Activated T-helper 2 cell treated with anti-CD3 and anti-CD28 coated beads, Interferon-gamma antibody, Interleukin-2, Interleukin-4, amounts not matched to agents 10 μg/mL and 5 μg/mL and 100 μg/mL, durations not matched to agents 14 hours and 24 hours and 36 hours (primary cell): ENCODE measurements at regions not wholly inside any gene's neighbourhood (a gene's known extent, or its start where the extent isn't known, plus 50 kb on each side); places are given as distances from the start of the nearest gene placed in this dataset.
"Not testable (repeated sequence)": the region's sequence is repeated elsewhere in the genome, so short reads cannot be mapped to it uniquely, and the experiment has no call there.

Experiments used
- DNase-seq: peaks from one replicate; pipeline ENCODE4 v3.0.0; 2021; ENCODE audit warnings: low spot score
- H3K27ac Mint-ChIP-seq: one replicate; pipeline ENCODE4 v1.8.0; 2021; ENCODE audit warnings: mixed read lengths
- H3K27me3 Mint-ChIP-seq: one replicate; pipeline ENCODE4 v1.8.0; 2021; ENCODE audit warnings: low read depth, mixed read lengths
- H3K36me3 Mint-ChIP-seq: one replicate; pipeline ENCODE4 v1.8.0; 2021; ENCODE audit warnings: low read depth, mixed read lengths
- H3K4me1 Mint-ChIP-seq: one replicate; pipeline ENCODE4 v1.8.0; 2021; ENCODE audit warnings: low read depth, mixed read lengths
- H3K4me3 Mint-ChIP-seq: one replicate; pipeline ENCODE4 v1.8.0; 2021; ENCODE audit warnings: low read depth, mild to moderate bottlenecking, moderate library complexity, mixed read lengths
- H3K9me3 Mint-ChIP-seq: one replicate; pipeline ENCODE4 v1.8.0; 2021; ENCODE audit warnings: mixed read lengths
- intact Hi-C: fragments of 100-400 bp; cut with micrococcal nuclease; formaldehyde crosslinking; loops from one replicate; pipeline ENCODE4 v1.15.1; 2023

- H3K9me3 Mint-ChIP-seq: peaks cover 9% of the 10 kb centered on the region
- H3K4me3 Mint-ChIP-seq: no peak overlapping the region
- H3K27me3 Mint-ChIP-seq: peaks cover 8% of the 10 kb centered on the region
- no peak overlapping the region for H3K27ac Mint-ChIP-seq
- H3K4me1 Mint-ChIP-seq: no peaks in the 10 kb centered on the region
- H3K36me3 Mint-ChIP-seq: no peaks in the 10 kb centered on the region
- DNase-seq: no peak
- intact Hi-C loops: no loop called here
Measured at GRCh38 chr5:96316487-96316886, 116.6 kb downstream of the PCSK1 start.

DNA sequence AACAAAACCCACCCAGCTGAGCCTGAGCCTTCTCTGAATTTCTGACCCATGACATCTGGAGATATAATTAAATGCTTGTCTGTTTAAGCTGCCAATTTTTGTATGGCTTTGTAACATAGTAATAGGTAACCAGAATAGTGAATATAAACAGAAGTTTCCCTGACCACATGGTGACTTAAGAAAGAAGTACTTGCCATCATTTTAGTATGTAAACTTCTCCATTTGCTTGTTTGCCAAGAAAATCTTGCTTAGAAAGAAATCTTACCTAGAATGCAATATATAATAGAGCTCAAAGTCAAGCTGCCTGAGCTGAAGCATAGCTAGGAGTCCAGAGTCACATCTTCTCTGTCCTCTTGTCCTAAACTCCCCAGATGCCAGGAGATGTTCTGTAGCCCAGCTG lies 117.0 kb downstream of the PCSK1 start:
- no peak for DNase-seq
- H3K9me3 Mint-ChIP-seq: peaks cover 12% of the 10 kb centered on the region
- H3K4me3 Mint-ChIP-seq: no peak overlapping the region
- H3K27ac Mint-ChIP-seq: no peak overlapping the region
- peaks cover 8% of the 10 kb centered on the region for H3K27me3 Mint-ChIP-seq
- no peaks in the 10 kb centered on the region for H3K36me3 Mint-ChIP-seq
- intact Hi-C loops: no loop called here
- H3K4me1 Mint-ChIP-seq: no peaks in the 10 kb centered on the region

GRCh38 chr5:96315431-96315830 lies 117.6 kb downstream of the PCSK1 start:
- intact Hi-C loops: no loop called here
- Mint-ChIP-seq H3K36me3 (no peaks in the 10 kb centered on the region), H3K9me3 (peaks cover 17% of the 10 kb centered on the region), H3K4me3 (no peak overlapping the region), H3K27me3 (peaks cover 8% of the 10 kb centered on the region), H3K4me1 (no peaks in the 10 kb centered on the region), H3K27ac (no peak overlapping the region)
- DNase-seq: no peak

DNA sequence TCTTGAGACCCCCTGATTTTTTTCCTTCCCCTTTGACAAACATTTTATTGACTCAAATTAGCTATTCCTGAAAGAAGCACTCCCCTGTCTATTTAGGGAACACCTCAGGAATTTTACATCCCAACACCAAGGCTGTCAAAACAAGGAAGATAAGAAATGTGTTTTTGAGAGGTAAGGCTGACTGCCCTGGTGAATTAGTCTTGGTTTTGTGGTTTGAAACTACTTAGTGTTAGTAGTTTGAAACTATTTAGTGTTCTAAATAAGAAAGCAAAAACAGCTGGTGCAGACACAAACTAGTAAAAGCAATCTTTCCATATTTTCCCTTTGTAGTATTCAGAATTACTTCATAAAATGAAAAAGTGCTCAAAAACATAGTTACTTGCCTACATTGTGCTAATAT lies 120.7 kb downstream of the PCSK1 start:
- intact Hi-C loops: no loop called here
- no peak overlapping the region for H3K4me3 Mint-ChIP-seq
- H3K4me1 Mint-ChIP-seq: no peaks in the 10 kb centered on the region
- H3K9me3 Mint-ChIP-seq: peaks cover 24% of the 10 kb centered on the region
- no peak overlapping the region for H3K27ac Mint-ChIP-seq
- no peaks in the 10 kb centered on the region for H3K36me3 Mint-ChIP-seq
- no peak for DNase-seq
- peaks cover 14% of the 10 kb centered on the region for H3K27me3 Mint-ChIP-seq

GRCh38 chr5:96307047-96307446 lies 126.0 kb downstream of the PCSK1 start:
- DNase-seq, H3K27ac Mint-ChIP-seq, H3K36me3 Mint-ChIP-seq, H3K4me3 Mint-ChIP-seq, intact Hi-C loops, H3K4me1 Mint-ChIP-seq: not testable (repeated sequence)
- peaks cover 40% of the 10 kb centered on the region for H3K9me3 Mint-ChIP-seq
- peaks cover 12% of the 10 kb centered on the region for H3K27me3 Mint-ChIP-seq

DNA sequence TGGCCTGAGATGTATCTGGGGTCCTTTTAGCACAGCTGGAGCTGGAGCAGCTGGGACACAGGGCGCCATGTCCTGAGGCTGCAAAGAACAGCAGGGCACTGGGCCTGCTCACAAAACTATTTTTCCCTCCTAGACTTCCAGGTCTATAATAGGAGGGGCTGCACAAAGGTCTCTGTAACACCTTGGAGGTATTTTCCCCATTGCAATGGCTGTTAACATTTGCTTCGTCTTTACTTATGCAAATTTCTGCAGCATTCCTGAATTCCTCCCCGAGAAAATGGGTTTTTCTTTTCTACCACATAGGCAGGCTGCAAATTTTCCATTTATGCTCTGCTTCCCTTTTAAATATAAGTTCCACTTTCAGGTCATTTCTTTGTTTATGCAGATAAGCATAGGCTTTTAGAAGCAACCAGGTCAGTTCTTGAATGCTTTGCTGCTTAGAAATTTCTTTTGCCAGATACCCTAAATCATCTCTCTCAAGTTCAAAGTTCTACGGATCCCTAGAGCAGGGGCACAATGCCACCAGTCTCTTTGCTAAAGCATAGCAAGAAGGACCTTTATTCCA lies 130.8 kb downstream of the PCSK1 start:
- Mint-ChIP-seq H3K27ac (no peak overlapping the region), H3K9me3 (peaks cover 28% of the 10 kb centered on the region), H3K27me3 (peaks cover 7% of the 10 kb centered on the region), H3K36me3 (no peaks in the 10 kb centered on the region), H3K4me1 (no peaks in the 10 kb centered on the region), H3K4me3 (no peak overlapping the region)
- DNase-seq: no peak
- intact Hi-C loops: no loop called here

DNA sequence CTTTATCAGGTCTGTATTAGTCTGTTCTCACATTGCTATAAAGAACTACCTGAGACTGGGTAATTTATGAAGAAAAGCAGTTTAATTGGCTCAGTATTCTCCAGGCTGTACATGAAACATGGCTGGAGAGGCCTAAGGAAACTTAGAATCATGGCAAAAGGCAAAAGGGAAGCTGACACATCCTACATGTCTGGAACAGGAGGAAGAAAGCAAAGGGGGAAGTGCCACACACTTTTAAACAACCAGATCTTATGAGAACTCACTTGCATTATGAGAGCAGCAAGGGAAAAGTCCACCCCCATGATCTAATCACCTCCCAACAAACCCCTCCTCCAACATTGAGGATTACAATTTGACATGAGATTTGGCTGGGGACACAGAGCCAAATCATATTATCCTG lies 132.1 kb downstream of the PCSK1 start:
- H3K4me1 Mint-ChIP-seq: no peaks in the 10 kb centered on the region
- peaks cover 18% of the 10 kb centered on the region for H3K9me3 Mint-ChIP-seq
- no peaks in the 10 kb centered on the region for H3K36me3 Mint-ChIP-seq
- H3K4me3 Mint-ChIP-seq: no peak overlapping the region
- no peak overlapping the region for H3K27ac Mint-ChIP-seq
- no peaks in the 10 kb centered on the region for H3K27me3 Mint-ChIP-seq
- intact Hi-C loops: no loop called here
- no peak for DNase-seq

DNA sequence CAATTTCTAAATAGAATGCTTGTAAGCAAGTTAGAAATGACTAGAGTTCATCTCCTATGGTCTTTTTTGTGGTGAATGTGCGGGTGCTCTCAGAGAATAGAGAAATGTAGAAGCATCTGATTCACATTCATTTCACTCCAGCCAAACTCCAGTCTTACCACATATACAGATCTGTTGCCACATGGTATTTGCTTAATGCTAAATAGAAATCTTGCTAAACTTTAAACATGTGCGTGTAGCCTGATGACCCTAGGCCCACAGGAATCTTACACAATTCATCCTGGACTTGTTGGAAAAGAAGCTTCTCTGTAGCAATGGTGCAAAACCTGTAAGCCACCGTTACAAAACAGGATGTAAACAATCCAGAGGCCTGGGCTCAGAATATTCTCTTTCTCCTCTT lies 135.2 kb downstream of the PCSK1 start:
- intact Hi-C loops: no loop called here
- DNase-seq: no peak
- H3K4me1 Mint-ChIP-seq: no peaks in the 10 kb centered on the region
- peaks cover 15% of the 10 kb centered on the region for H3K9me3 Mint-ChIP-seq
- H3K27me3 Mint-ChIP-seq: no peaks in the 10 kb centered on the region
- no peaks in the 10 kb centered on the region for H3K36me3 Mint-ChIP-seq
- no peak overlapping the region for H3K4me3 Mint-ChIP-seq
- no peak overlapping the region for H3K27ac Mint-ChIP-seq

DNA sequence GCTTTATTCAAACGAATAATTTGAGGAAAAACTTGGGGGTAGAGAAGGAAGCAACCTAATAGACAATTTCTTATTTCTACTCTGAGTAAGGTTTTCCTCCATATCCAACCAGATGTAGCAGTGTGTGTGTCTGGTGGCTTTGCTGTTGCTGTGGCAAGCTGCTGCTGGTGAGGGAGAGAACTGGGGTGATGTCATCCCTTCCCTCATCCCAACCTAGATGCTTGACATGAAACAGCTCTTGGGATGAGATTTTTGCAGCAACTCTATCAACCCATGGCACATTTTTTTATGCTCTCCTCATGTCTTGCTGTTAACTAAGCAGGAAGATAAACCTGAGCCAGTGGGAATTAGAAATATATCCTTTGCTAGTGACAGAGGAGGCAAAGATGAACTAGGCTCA lies 135.8 kb downstream of the PCSK1 start:
- no peaks in the 10 kb centered on the region for H3K4me1 Mint-ChIP-seq
- H3K36me3 Mint-ChIP-seq: no peaks in the 10 kb centered on the region
- intact Hi-C loops: no loop called here
- no peak overlapping the region for H3K4me3 Mint-ChIP-seq
- H3K27me3 Mint-ChIP-seq: no peaks in the 10 kb centered on the region
- H3K27ac Mint-ChIP-seq: no peak overlapping the region
- DNase-seq: no peak
- H3K9me3 Mint-ChIP-seq: peaks cover 9% of the 10 kb centered on the region

DNA sequence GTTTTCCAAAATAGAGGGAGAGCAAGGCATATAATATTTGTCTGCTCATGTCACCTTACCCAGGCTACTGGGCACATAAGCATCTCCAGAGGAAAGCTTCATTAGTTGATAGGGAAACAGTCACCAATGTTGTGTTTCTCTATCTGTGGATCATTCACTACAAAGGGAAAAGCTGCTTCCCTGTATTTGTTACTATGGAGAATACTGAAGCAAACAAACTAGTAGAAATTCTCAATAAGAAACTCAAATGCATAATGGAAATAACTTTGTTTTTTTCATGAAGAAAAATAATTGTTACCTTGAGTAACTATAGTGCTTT lies 138.2 kb downstream of the PCSK1 start:
- no peaks in the 10 kb centered on the region for H3K4me1 Mint-ChIP-seq
- H3K27ac Mint-ChIP-seq: no peak overlapping the region
- H3K4me3 Mint-ChIP-seq: no peak overlapping the region
- intact Hi-C loops: no loop called here
- H3K27me3 Mint-ChIP-seq: peaks cover 3% of the 10 kb centered on the region
- no peaks in the 10 kb centered on the region for H3K9me3 Mint-ChIP-seq
- no peak for DNase-seq
- no peaks in the 10 kb centered on the region for H3K36me3 Mint-ChIP-seq

DNA sequence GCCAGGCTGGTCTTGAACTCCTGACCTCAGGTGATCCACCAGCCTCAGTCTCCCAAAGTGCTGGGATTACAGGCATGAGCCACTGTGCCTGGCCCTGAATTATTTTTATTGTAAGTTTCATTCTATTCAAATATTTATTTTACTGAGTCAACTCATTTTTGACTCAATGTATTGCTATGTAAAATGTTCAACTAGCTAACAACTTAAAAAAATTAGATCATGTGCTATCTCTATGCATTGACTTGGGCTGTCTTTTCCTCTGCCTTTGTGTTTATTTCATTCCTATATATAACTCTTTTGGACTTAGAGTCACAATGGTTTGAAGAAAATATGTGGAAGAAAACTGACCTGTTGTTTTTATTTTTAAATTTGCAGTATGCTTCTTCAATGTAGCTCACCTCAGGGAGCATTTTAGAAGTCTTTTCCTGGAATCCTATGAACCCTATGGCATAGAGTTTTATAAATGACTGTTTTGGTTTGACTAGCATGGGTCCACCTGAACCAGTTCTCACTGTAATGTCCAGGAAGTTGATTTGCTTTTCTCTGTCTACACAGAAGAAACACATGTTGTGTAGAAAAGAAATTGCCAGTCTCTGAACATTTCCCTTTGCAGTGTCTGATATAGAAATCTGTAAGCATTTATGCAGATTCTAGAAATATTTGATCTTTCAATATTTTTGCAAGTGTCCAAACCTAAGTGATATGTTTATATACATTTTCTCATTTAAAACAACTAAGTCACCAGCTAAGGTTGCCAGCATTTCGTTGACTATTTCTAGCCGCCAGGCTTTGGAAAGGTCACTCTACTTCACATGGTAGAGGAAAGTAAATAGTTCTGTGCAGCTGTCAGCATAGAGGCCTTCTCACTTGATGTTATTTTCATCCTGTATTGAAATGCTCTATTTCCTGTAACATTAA lies 138.8 kb downstream of the PCSK1 start:
- Mint-ChIP-seq H3K36me3 (peaks cover 4% of the 10 kb centered on the region), H3K4me1 (peaks cover 4% of the 10 kb centered on the region), H3K9me3 (peaks cover 5% of the 10 kb centered on the region), H3K27ac (no peak overlapping the region), H3K4me3 (no peak overlapping the region), H3K27me3 (peaks cover 3% of the 10 kb centered on the region)
- intact Hi-C loops: no loop called here
- DNase-seq: no peak

- Mint-ChIP-seq H3K4me1 (peaks cover 8% of the 10 kb centered on the region), H3K4me3 (no peak overlapping the region), H3K36me3 (peaks cover 4% of the 10 kb centered on the region), H3K9me3 (peaks cover 5% of the 10 kb centered on the region), H3K27me3 (peaks cover 3% of the 10 kb centered on the region), H3K27ac (no peak overlapping the region)
- intact Hi-C loops: no loop called here
- DNase-seq: no peak
Measured at GRCh38 chr5:96292582-96293247, 140.3 kb downstream of the PCSK1 start.

GRCh38 chr5:96289287-96289686 lies 143.8 kb downstream of the PCSK1 start:
- intact Hi-C loops, H3K9me3 Mint-ChIP-seq, H3K27ac Mint-ChIP-seq, H3K36me3 Mint-ChIP-seq, H3K27me3 Mint-ChIP-seq, DNase-seq, H3K4me3 Mint-ChIP-seq: not testable (repeated sequence)
- H3K4me1 Mint-ChIP-seq: peaks cover 11% of the 10 kb centered on the region
